ENCODE measurements at regions not wholly inside any gene's neighbourhood (a gene's known extent, or its start where the extent isn't known, plus 50 kb on each side); places are given as distances from the start of the nearest gene placed in this dataset.

- DNase-seq: no peak
These were observed 665.5 kb upstream of the SOX11 start for GRCh38 chr2:5026571-5027234.

GRCh38 chr2:5035057-5035488 lies 657.1 kb upstream of the SOX11 start:
- DNase-seq: no peak

GRCh38 chr2:5036256-5036655 lies 655.9 kb upstream of the SOX11 start:
- DNase-seq: no peak

GRCh38 chr2:5039241-5039975 lies 652.8 kb upstream of the SOX11 start:
- no peak for DNase-seq

GRCh38 chr2:5040571-5040970 lies 651.6 kb upstream of the SOX11 start:
- DNase-seq: no peak

GRCh38 chr2:5041501-5041900 lies 650.7 kb upstream of the SOX11 start:
- DNase-seq: no peak

- DNase-seq: no peak
These were observed 649.3 kb upstream of the SOX11 start for GRCh38 chr2:5042666-5043440.

GRCh38 chr2:5051300-5051699 lies 640.9 kb upstream of the SOX11 start:
- no peak for DNase-seq

- DNase-seq: no peak
These were observed 639.3 kb upstream of the SOX11 start for GRCh38 chr2:5052905-5053304.

GRCh38 chr2:5057891-5058351 lies 634.3 kb upstream of the SOX11 start:
- no peak for DNase-seq

- DNase-seq: no peak
These were observed 631.2 kb upstream of the SOX11 start for GRCh38 chr2:5060956-5061355.

- no peak for DNase-seq
These were observed 627.5 kb upstream of the SOX11 start for GRCh38 chr2:5064687-5065086.

- DNase-seq: no peak
These were observed 624.4 kb upstream of the SOX11 start for GRCh38 chr2:5067816-5068215.

- DNase-seq: no peak
These were observed 621.9 kb upstream of the SOX11 start for GRCh38 chr2:5070257-5070656.

GRCh38 chr2:5074733-5075132 lies 617.5 kb upstream of the SOX11 start:
- no peak for DNase-seq

- no peak for DNase-seq
These were observed 615.6 kb upstream of the SOX11 start for GRCh38 chr2:5076599-5076998.

- DNase-seq: no peak
These were observed 614.6 kb upstream of the SOX11 start for GRCh38 chr2:5077479-5078089.

GRCh38 chr2:5083402-5083801 lies 608.8 kb upstream of the SOX11 start:
- no peak for DNase-seq

- no peak for DNase-seq
These were observed 602.8 kb upstream of the SOX11 start for GRCh38 chr2:5089409-5089808.

GRCh38 chr2:5093056-5093455 lies 599.1 kb upstream of the SOX11 start:
- DNase-seq: no peak

GRCh38 chr2:5093518-5093917 lies 598.7 kb upstream of the SOX11 start:
- DNase-seq: no peak

- no peak for DNase-seq
These were observed 598.0 kb upstream of the SOX11 start for GRCh38 chr2:5094192-5094591.

GRCh38 chr2:5098286-5098685 lies 593.9 kb upstream of the SOX11 start:
- no peak for DNase-seq

All from inflammatory macrophage treated with lipopolysaccharide for 1 hour (primary cell).